T follicular helper cell (primary cell): ENCODE measurements at regions not wholly inside any gene's neighbourhood (a gene's known extent, or its start where the extent isn't known, plus 50 kb on each side); places are given as distances from the start of the nearest gene placed in this dataset.
A peak's percentile ranks its signal among the peaks of the same experiment; 100 is the strongest.

ENCODE experiments used
- DNase-seq: peaks from one replicate; pipeline ENCODE4 v3.0.0-alpha.2; 2020; ENCODE audit warnings: low read depth

- no peak for DNase-seq
Observed at GRCh38 chr3:14590569-14590968, 50.4 kb upstream of the GRIP2 start.

- DNase-seq = no peak
Observed at GRCh38 chr3:14592390-14592789, 52.2 kb upstream of the GRIP2 start.

- no peak for DNase-seq
Observed at GRCh38 chr3:14592836-14593235, 52.7 kb upstream of the GRIP2 start.

- DNase-seq = no peak
Observed at GRCh38 chr3:14594234-14594633, 54.1 kb upstream of the GRIP2 start.

- no peak for DNase-seq
Observed at GRCh38 chr3:14595561-14595960, 55.4 kb upstream of the GRIP2 start.

GRCh38 chr3:14597266-14597665 is 54.3 kb upstream of the CCDC174 start:
- DNase-seq = no peak

- peak; percentile 5 for DNase-seq
Observed at GRCh38 chr3:14598143-14598569, 53.4 kb upstream of the CCDC174 start.

GRCh38 chr3:14599488-14599887 is 52.1 kb upstream of the CCDC174 start:
- DNase-seq = no peak

GRCh38 chr3:14600075-14600474 is 51.5 kb upstream of the CCDC174 start:
- DNase-seq = no peak

GRCh38 chr3:14600856-14601610 is 50.5 kb upstream of the CCDC174 start:
- no peak for DNase-seq

GRCh38 chr3:14601692-14602005 is 49.9 kb upstream of the CCDC174 start:
- no peak for DNase-seq
